GM10266 (cell line): ENCODE measurements at regions not wholly inside any gene's neighbourhood (a gene's known extent, or its start where the extent isn't known, plus 50 kb on each side); places are given as distances from the start of the nearest gene placed in this dataset.

Experiments
- DNase-seq: peaks from one replicate; pipeline ENCODE4 v3.0.0; 2012; ENCODE audit errors: extremely low spot score
- CTCF ChIP-seq: IDR thresholded peaks from 2 replicates; pipeline ENCODE4 v1.5.1; 2012; ENCODE audit warnings: mild to moderate bottlenecking, low read depth; ENCODE audit not compliant: control insufficient read depth, insufficient read depth; ENCODE audit errors: missing control alignments

DNA sequence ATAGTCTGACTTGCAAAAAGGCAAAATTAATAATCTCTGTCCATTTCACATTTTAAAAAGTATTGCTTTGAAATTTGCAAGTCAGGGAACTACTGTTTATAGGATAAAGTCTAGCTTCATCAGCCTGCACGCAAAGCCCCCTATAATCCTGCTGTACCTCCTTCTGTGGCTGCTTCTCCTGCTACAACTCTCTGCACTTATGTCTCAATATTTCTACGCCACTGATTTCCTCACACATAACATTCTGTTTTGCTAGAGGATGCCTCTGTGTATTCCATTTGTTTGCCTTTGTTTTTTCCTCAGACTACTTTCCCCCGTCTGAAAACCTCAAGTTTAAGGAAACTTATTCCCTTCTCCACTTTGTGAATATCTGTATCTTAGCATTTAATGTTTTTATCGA is 389.9 kb downstream of the RFC3 start:
- no peak for DNase-seq
- TF ChIP-seq CTCF = no peak

DNA sequence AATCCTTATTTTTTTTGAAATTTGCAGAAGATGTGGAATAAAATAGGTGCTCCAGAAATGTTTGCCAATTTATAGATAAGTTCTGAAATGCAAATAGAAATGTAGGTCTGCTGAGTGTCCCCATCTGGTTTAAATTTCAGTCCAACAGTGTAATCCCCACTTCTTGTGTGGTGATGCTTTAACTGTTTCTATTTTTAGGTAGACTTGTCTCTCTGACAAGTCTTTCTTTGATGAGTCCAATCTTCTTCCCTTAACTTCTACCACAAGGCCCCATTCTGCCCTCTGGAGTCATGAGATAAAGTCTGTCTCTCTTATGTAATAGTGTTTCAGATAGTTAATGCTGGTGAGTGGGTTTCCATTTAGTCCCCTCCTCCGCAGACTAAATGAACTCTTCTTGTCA is 390.4 kb downstream of the RFC3 start:
- TF ChIP-seq CTCF = no peak
- DNase-seq = no peak

DNA sequence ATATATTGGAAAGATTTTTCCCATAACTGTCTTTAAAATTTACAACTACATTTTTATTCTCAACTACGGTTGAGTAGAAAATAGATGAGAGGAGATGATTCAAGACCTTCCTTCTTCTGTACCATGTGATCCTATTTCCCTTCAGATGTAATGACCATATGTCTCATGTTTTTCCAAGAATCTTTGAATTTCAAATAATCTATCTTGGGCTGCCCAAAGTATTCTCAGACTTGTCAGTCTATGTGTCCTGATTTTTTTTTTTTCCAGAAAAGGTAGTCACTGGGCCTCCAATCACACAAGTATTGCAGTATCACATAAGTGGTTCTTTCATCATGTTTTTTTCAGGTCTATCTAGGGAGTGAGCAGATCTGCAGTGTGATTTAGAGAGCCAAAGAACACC is 392.4 kb downstream of the RFC3 start:
- no peak for DNase-seq
- TF ChIP-seq CTCF = no peak

- TF ChIP-seq CTCF = no peak
- no peak for DNase-seq
Measured at GRCh38 chr13:34214686-34215085, 396.7 kb downstream of the RFC3 start.

- no peak for TF ChIP-seq CTCF
- DNase-seq = no peak
Measured at GRCh38 chr13:34216256-34216655, 398.3 kb downstream of the RFC3 start.

GRCh38 chr13:34217343-34218025 is 399.5 kb downstream of the RFC3 start:
- DNase-seq = no peak
- TF ChIP-seq CTCF = no peak

GRCh38 chr13:34223984-34224383 is 406.0 kb downstream of the RFC3 start:
- no peak for TF ChIP-seq CTCF
- DNase-seq = no peak
